MCF 10A (cell line): ENCODE measurements at regions not wholly inside any gene's neighbourhood (a gene's known extent, or its start where the extent isn't known, plus 50 kb on each side); places are given as distances from the start of the nearest gene placed in this dataset.

Source experiments
- BruUV-seq: library from RNA; stranded (reverse); fragments of 400-500 nt; replicated peaks from 2 replicates; lab custom pipeline; 2021; lab: Mats Ljungman, UMichigan
- CTCF ChIA-PET: fragments of 300-600 bp; sonication (Branson Sonifier 250); formaldehyde crosslinking; extraction: SDS; loops from one replicate; lab custom pipeline; 2021; ENCODE audit warnings: antibody characterized with exemption, inconsistent platforms; lab: Yijun Ruan, JAX
- POLR2A ChIA-PET: fragments of 300-600, 350-650 bp; sonication (Branson Sonifier 250); formaldehyde crosslinking; extraction: SDS; loops from one replicate; lab custom pipeline; 2020; ENCODE audit warnings: antibody characterized with exemption, inconsistent platforms; lab: Yijun Ruan, JAX
- DNase-seq: peaks from one replicate; pipeline ENCODE4 v3.0.0-alpha.2; 2018; ENCODE audit not compliant: unreplicated experiment
- H3K27ac Mint-ChIP-seq: one replicate; pipeline ENCODE4 v1.8.0; 2022; ENCODE audit warnings: mild to moderate bottlenecking, low read depth, mixed read lengths; ENCODE audit not compliant: unreplicated experiment
- H3K27me3 Mint-ChIP-seq: one replicate; pipeline ENCODE4 v1.8.0; 2022; ENCODE audit warnings: mixed read lengths; ENCODE audit not compliant: insufficient read depth, unreplicated experiment
- H3K36me3 Mint-ChIP-seq: one replicate; pipeline ENCODE4 v1.8.0; 2022; ENCODE audit warnings: mild to moderate bottlenecking, moderate library complexity, mixed read lengths; ENCODE audit not compliant: insufficient read depth, unreplicated experiment
- H3K4me1 Mint-ChIP-seq: one replicate; pipeline ENCODE4 v1.8.0; 2022; ENCODE audit warnings: mixed read lengths; ENCODE audit not compliant: insufficient read depth, unreplicated experiment
- H3K4me3 Mint-ChIP-seq: one replicate; pipeline ENCODE4 v1.8.0; 2022; ENCODE audit warnings: mild to moderate bottlenecking, moderate library complexity, mixed read lengths; ENCODE audit not compliant: unreplicated experiment
- H3K9me3 Mint-ChIP-seq: one replicate; pipeline ENCODE4 v1.8.0; 2022; ENCODE audit warnings: mixed read lengths; ENCODE audit not compliant: unreplicated experiment
- intact Hi-C: fragments of 100-400 bp; cut with micrococcal nuclease; formaldehyde crosslinking; loops from 2 replicates; pipeline ENCODE4 v1.14.1; 2022
- TF ChIP-seq, protein P1 (sequence below): fragments of 200-600 bp; IDR thresholded peaks from one replicate; pipeline ENCODE4 v1.8.0; 2022; ENCODE audit warnings: antibody characterized with exemption, mild to moderate bottlenecking; ENCODE audit not compliant: unreplicated experiment

DNA sequence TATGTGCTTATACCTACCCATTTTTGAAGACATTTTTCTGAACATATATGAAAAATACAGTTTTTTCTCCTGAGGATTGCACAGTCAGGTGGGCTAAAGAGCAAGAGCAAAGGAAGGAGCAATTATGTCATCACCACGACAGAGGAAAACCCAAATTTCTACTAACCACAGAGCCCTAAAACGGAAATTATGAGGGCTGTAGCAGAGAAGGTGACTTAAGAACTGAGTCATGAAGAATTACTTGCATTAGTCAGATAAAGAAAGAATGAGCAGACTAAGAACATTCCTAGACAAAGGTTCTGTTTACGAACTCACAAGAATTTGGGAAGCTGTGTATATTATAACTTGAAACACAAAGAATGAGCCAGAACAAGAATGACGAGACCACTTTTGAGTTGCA is 974.4 kb downstream of the NXPH1 start:
- Mint-ChIP-seq H3K36me3 (peaks cover 4% of the 10 kb centered on the region), H3K4me1 (no peaks in the 10 kb centered on the region), H3K27me3 (peaks cover 15% of the 10 kb centered on the region), H3K4me3 (no peak overlapping the region), H3K27ac (no peak overlapping the region), H3K9me3 (no peaks in the 10 kb centered on the region)
- TF ChIP-seq, protein P1, sequence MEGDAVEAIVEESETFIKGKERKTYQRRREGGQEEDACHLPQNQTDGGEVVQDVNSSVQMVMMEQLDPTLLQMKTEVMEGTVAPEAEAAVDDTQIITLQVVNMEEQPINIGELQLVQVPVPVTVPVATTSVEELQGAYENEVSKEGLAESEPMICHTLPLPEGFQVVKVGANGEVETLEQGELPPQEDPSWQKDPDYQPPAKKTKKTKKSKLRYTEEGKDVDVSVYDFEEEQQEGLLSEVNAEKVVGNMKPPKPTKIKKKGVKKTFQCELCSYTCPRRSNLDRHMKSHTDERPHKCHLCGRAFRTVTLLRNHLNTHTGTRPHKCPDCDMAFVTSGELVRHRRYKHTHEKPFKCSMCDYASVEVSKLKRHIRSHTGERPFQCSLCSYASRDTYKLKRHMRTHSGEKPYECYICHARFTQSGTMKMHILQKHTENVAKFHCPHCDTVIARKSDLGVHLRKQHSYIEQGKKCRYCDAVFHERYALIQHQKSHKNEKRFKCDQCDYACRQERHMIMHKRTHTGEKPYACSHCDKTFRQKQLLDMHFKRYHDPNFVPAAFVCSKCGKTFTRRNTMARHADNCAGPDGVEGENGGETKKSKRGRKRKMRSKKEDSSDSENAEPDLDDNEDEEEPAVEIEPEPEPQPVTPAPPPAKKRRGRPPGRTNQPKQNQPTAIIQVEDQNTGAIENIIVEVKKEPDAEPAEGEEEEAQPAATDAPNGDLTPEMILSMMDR: no peak
- POLR2A ChIA-PET: no interaction called here
- intact Hi-C loops: no loop called here
- no peak for DNase-seq
- CTCF ChIA-PET: no interaction called here
- BruUV-seq: no TSS peak

DNA sequence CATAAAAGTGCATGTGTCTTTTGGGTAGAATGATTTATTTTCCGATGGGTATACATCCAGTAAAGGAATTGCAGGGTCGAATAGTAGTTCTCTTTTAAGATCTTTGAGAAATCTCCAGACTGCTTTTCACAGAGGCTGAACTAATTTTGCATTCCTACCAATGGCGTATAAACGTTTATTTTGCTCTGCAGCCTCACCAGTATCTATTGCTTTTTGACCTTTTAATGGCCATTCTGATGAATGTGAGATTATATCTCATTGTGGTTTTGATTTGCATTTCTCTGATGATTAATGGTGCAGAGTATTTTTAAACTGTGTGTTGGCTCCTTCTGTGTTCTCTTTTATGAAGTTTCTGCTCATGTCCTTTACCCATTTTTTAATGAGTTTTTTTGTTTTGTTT is 1020.1 kb downstream of the NXPH1 start:
- H3K36me3 Mint-ChIP-seq: no peaks in the 10 kb centered on the region
- no peak overlapping the region for H3K27ac Mint-ChIP-seq

DNA sequence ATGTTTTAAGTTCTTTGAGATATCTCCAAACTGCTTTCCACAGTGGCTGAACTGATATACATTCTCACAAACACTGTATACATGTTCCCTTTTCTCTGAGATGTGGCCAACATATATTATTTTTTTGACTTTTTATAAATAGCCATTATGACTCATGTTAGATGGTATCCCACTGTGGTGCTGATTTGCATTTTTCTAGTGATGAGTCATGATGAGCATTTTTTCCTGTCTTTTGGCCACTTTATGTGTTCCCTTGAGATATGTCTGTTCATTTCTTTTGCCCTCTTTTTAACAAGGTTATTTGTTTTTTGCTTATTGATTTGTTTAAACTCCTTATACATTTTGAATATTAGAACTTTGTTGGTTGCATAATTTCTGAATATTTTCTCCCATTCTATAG is 1055.1 kb downstream of the NXPH1 start:
- BruUV-seq: no TSS peak

More for the DNA sequence above, 1020.1 kb downstream of the NXPH1 start:
- intact Hi-C loops: no loop called here
- ChIA-PET CTCF (no interaction called here), POLR2A (no interaction called here)
- BruUV-seq: no TSS peak
- Mint-ChIP-seq H3K4me1 (no peaks in the 10 kb centered on the region), H3K4me3 (no peak overlapping the region), H3K27me3 (peaks cover 11% of the 10 kb centered on the region), H3K9me3 (no peaks in the 10 kb centered on the region)
- no peak for DNase-seq
- TF ChIP-seq, protein P1: no peak

DNA sequence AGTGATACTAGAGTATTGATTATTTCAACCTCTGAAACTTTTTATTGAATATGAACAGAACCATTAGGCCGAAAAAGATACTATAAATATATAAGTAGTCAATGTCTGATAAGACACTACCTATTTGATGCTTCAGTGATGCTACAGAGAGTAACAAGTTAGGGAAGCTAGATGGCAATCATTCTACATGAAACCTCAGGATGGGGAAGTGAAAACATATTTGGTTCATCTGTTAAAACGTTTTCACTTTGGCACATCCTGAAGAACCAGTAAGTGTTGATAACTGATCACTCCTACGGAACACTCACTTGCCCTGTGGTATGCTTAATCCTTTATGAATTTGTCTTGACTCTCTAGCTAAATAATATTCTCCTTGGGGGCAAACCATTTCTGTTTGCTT is 1064.9 kb downstream of the NXPH1 start:
- no TSS peak for BruUV-seq
- Mint-ChIP-seq H3K36me3 (no peaks in the 10 kb centered on the region), H3K27me3 (peaks cover 50% of the 10 kb centered on the region), H3K27ac (no peak overlapping the region), H3K4me3 (no peak overlapping the region), H3K4me1 (no peaks in the 10 kb centered on the region), H3K9me3 (no peaks in the 10 kb centered on the region)
- CTCF ChIA-PET: no interaction called here
- POLR2A ChIA-PET: no interaction called here
- TF ChIP-seq, protein P1: no peak
- no peak for DNase-seq
- intact Hi-C loops: no loop called here

More for the DNA sequence above, 1055.1 kb downstream of the NXPH1 start:
- Mint-ChIP-seq H3K36me3 (no peaks in the 10 kb centered on the region), H3K9me3 (no peaks in the 10 kb centered on the region), H3K27me3 (peaks cover 88% of the 10 kb centered on the region), H3K4me3 (no peak overlapping the region), H3K27ac (no peak overlapping the region), H3K4me1 (no peaks in the 10 kb centered on the region)
- CTCF ChIA-PET: no interaction called here
- TF ChIP-seq, protein P1: no peak
- peak; percentile 48 for DNase-seq
- POLR2A ChIA-PET: no interaction called here
- intact Hi-C loops: no loop called here
